Lower leg skin (tissue), 4 donors: ENCODE measurements at regions not wholly inside any gene's neighbourhood (a gene's known extent, or its start where the extent isn't known, plus 50 kb on each side); places are given as distances from the start of the nearest gene placed in this dataset.
A peak's percentile ranks its signal among the peaks of the same experiment; 100 is the strongest.

Experiments
- DNase-seq, 2 donors: peaks; one replicate each; pipeline ENCODE4 v3.0.0-alpha.2; 2019; ENCODE audit warnings: low spot score in 2 of 2
- H3K4me3 ChIP-seq: fragments of 200-600 bp; sonication (generic); 2 replicates; pipeline ENCODE4 v1.5.1; 2017; ENCODE audit warnings: mild to moderate bottlenecking, low read depth; ENCODE audit not compliant: poor library complexity, severe bottlenecking
- CTCF ChIP-seq, 3 donors: fragments of 450-650 bp; IDR thresholded peaks; one replicate each; pipeline ENCODE4 v1.5.1; 2016; ENCODE audit warnings: antibody characterized with exemption in 3 of 3, mild to moderate bottlenecking in 3 of 3, moderate library complexity in 2 of 3
- POLR2A ChIP-seq, 2 donors: fragments of 450-650 bp; IDR thresholded peaks; one replicate each; pipeline ENCODE4 v1.6.1; 2016 to 2017; ENCODE audit warnings: antibody characterized with exemption in 2 of 2, mild to moderate bottlenecking in 1 of 2, moderate library complexity in 1 of 2
- WGBS, 2 donors: methylation state at CpG; one replicate each; pipeline ENCODE4 v1.1.5; 2018; 5-methylcytosine and 5-hydroxymethylcytosine counted together
- intact Hi-C: fragments of 100-400 bp; cut with DNase I; formaldehyde crosslinking; loops from one replicate; pipeline ENCODE4 v1.15.0; 2023; ENCODE audit warnings: low total_unique reads

- TF ChIP-seq CTCF (IDR thresholded peaks at IDR 0.05) (no peak), POLR2A (IDR thresholded peaks at IDR 0.05) (no peak)
- 69% methylated on average over 13 of the region's 13 CpGs for WGBS, 2 donors
- intact Hi-C loops, result no loop called here
- H3K4me3 ChIP-seq, result no peak overlapping the region
- peak in 1 of 2 donors; percentile 58 for DNase-seq
Observed at GRCh38 chr11:129696309-129696989, 119.2 kb upstream of the TMEM45B start.

GRCh38 chr11:129698212-129698611, 117.4 kb upstream of the TMEM45B start:
- no peak for DNase-seq
- TF ChIP-seq CTCF (IDR thresholded peaks at IDR 0.05) (no peak), POLR2A (IDR thresholded peaks at IDR 0.05) (no peak)
- WGBS, 2 donors, result 57 to 86% methylated on average over 1 of the region's 1 CpG
- intact Hi-C loops, result no loop called here
- no peak overlapping the region for H3K4me3 ChIP-seq

GRCh38 chr11:129699711-129700304, 115.8 kb upstream of the TMEM45B start:
- H3K4me3 ChIP-seq, result no peak overlapping the region
- no peak for TF ChIP-seq CTCF (IDR thresholded peaks at IDR 0.05)
- no peak for TF ChIP-seq POLR2A (IDR thresholded peaks at IDR 0.05)
- 88 to 89% methylated on average over 14 of the region's 14 CpGs for WGBS, 2 donors
- no peak for DNase-seq
- intact Hi-C loops, result no loop called here

GRCh38 chr11:129700701-129701100, 114.9 kb upstream of the TMEM45B start:
- no peak for TF ChIP-seq CTCF (IDR thresholded peaks at IDR 0.05)
- no peak for TF ChIP-seq POLR2A (IDR thresholded peaks at IDR 0.05)
- DNase-seq, result no peak
- intact Hi-C loops, result no loop called here
- 85 to 94% methylated on average over 3 of the region's 3 CpGs for WGBS, 2 donors
- H3K4me3 ChIP-seq, result no peak overlapping the region

GRCh38 chr11:129701706-129702105, 113.9 kb upstream of the TMEM45B start:
- intact Hi-C loops, result no loop called here
- TF ChIP-seq CTCF (IDR thresholded peaks at IDR 0.05) (no peak), POLR2A (IDR thresholded peaks at IDR 0.05) (no peak)
- H3K4me3 ChIP-seq, result no peak overlapping the region
- DNase-seq, result peak in 1 of 2 donors; percentile 81
- WGBS, 2 donors, result 82 to 84% methylated on average over 6 of the region's 6 CpGs
